Ishikawa (cell line): ENCODE measurements at regions not wholly inside any gene's neighbourhood (a gene's known extent, or its start where the extent isn't known, plus 50 kb on each side); places are given as distances from the start of the nearest gene placed in this dataset.

Source experiments
- CEBPB ChIP-seq: IDR thresholded peaks from 2 replicates; pipeline ENCODE4 v1.6.1; 2012
- CREB1 ChIP-seq: IDR thresholded peaks from 2 replicates; pipeline ENCODE4 v1.6.1; 2012; ENCODE audit warnings: low read depth
- RAD21 ChIP-seq: IDR thresholded peaks from 2 replicates; pipeline ENCODE4 v1.6.1; 2012; ENCODE audit warnings: low read depth
- REST ChIP-seq: IDR thresholded peaks from 2 replicates; pipeline ENCODE4 v1.6.1; 2012; ENCODE audit warnings: low read depth, mild to moderate bottlenecking

GRCh38 chr17:72588561-72588960 is 467.7 kb downstream of the SOX9 start:
- no peak for TF ChIP-seq RAD21
- TF ChIP-seq REST: no peak
- no peak for TF ChIP-seq CREB1
- TF ChIP-seq CEBPB: no peak
